Motor neuron (in vitro differentiated cells): ENCODE measurements at regions not wholly inside any gene's neighbourhood (a gene's known extent, or its start where the extent isn't known, plus 50 kb on each side); places are given as distances from the start of the nearest gene placed in this dataset.
A peak's percentile ranks its signal among the peaks of the same experiment; 100 is the strongest.
"Not testable (repeated sequence)": the region's sequence is repeated elsewhere in the genome, so short reads cannot be mapped to it uniquely, and the experiment has no call there.

Experiments used
- ATAC-seq, 8 experiments: fragments of 200-7000 bp; cut with Tn5 transposase; replicated peaks in 6 of 8; 2 replicates each; pipeline ENCODE4 v1.8.0; 2021; ENCODE audit warnings: mild to moderate bottlenecking in 8 of 8, moderate library complexity in 8 of 8
- H3K27ac ChIP-seq, 2 donors: fragments of 250-450 bp; sonication (Bioruptor Pico); 2 replicates each; pipeline ENCODE4 v1.9.0; 2021; ENCODE audit warnings: antibody characterized with exemption in 2 of 2, mild to moderate bottlenecking in 2 of 2, moderate library complexity in 1 of 2
- H3K4me1 ChIP-seq, 2 donors: fragments of 250-450 bp; sonication (Bioruptor Pico); replicated peaks in 1 of 2; 2 replicates each; pipeline ENCODE4 v1.6.1; 2021; ENCODE audit warnings: antibody characterized with exemption in 2 of 2, mild to moderate bottlenecking in 2 of 2, moderate library complexity in 1 of 2
- H3K4me3 ChIP-seq, 5 donors: fragments of 250-450 bp; sonication (Bioruptor Pico); 2 replicates each; pipeline ENCODE4 v1.9.0; 2021; ENCODE audit warnings: antibody characterized with exemption in 5 of 5, mild to moderate bottlenecking in 5 of 5, moderate library complexity in 4 of 5
- WGBS, 10 experiments: fragments of 450-650 bp; shearing (Covaris generic); methylation state at CpG; one replicate each; pipeline ENCODE4 v1.0.0; 2022; 5-methylcytosine and 5-hydroxymethylcytosine counted together
- in situ Hi-C, 9 experiments: fragments of 400-800 bp; cut with MboI; loops; one replicate each; pipeline ENCODE4 v1.15.0; 2021; ENCODE audit warnings: low sequenced_read_pairs in 9 of 9, low pct_unique_long_range_greater_than_20kb in 2 of 9; ENCODE audit not compliant: unreplicated experiment in 9 of 9

GRCh38 chr2:146388757-146389156 is 1456.1 kb upstream of the ACVR2A start:
- WGBS, 10 experiments, result 24 to 100% (median 88%) methylated on average over 1 to 2 of the region's 2 CpGs; no CpG with 5 or more reads in 3 of the 10 experiments
- Histone ChIP-seq H3K4me1 (no peaks in the 10 kb centered on the region), H3K4me3 (no peak overlapping the region), H3K27ac (no peak overlapping the region)
- ATAC-seq, result no peak
- in situ Hi-C loops, result no loop called here

DNA sequence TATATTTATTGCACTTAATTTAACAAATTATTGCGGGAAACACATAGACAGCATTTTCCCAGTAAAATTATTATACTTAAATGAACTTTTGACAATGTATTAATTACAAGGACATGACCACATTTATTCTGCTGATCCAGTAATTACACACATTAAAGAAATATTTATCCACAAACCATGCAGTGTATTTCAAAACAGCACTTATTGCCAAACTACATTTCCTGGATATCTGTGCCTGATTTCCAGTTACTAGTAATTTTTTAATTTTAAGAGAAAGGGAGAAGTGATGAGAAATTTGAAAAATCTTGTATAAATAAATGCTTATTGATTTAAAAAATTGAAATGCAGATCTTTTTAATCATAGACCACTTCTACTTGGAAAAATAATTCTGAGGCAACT is 1458.7 kb upstream of the ACVR2A start:
- Histone ChIP-seq H3K4me3 (no peak overlapping the region), H3K4me1 (no peaks in the 10 kb centered on the region), H3K27ac (no peak overlapping the region)
- ATAC-seq, result no peak
- in situ Hi-C loops, result no loop called here
- WGBS, 10 experiments, result 0 to 100% (median 95%) methylated on average over 1 of the region's 1 CpG

DNA sequence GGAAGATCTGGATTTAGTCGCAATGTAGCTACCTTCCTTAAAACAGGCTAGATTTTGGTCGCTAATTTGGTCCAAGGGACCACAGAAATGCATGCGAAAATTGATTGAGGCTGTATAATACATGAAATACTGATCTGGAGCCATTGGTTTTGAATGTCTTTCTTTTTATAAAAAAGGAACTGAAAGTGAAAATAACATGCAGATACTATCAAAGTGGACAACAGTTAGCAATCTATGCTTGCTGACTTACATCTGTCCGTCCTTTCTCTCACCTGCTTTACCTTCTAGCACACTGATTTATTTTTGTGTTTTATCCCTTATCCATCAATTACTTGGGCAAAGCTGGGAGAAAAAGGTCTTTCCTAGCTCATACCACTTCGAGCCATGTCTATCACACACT is 1459.8 kb upstream of the ACVR2A start:
- WGBS, 10 experiments, result 55 to 95% (median 81%) methylated on average over 1 to 5 of the region's 5 CpGs
- peaks cover 0 to 2% of the 10 kb centered on the region in 2 donors for H3K4me1 ChIP-seq
- in situ Hi-C loops, result no loop called here
- no peak overlapping the region for H3K27ac ChIP-seq
- no peak for ATAC-seq
- H3K4me3 ChIP-seq, result no peak overlapping the region

DNA sequence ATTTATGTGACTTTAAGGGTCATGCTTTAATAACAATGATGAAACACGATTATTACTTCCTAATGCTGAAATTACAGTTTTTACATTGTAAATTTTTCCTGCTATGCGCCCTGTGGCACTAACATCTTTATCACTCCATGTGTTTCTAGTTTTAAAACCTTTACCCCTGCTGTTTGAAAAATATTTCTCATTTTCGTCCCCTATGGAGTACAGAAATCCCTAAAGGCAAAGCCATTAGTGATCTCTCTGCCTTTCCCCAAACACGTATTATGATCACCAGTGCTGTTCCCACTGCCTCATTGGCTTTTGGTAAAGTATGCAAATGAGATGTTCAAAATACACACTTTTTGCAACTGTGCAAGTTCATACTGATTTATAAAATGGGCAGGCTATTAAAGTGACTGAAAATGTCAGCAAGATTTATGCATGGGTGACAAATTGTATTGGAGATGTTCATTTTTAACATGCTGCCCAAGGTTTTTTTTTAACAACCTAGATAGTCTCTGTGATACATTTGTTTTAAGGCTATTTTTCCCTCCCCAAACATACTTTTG is 1468.2 kb upstream of the ACVR2A start:
- WGBS, 10 experiments, result 14 to 86% (median 82%) methylated on average over 2 to 4 of the region's 4 CpGs
- no peak for ATAC-seq
- Histone ChIP-seq H3K27ac (no peak overlapping the region), H3K4me3 (no peak overlapping the region), H3K4me1 (peaks cover 0 to 4% of the 10 kb centered on the region in 2 donors)
- in situ Hi-C loops, result no loop called here

DNA sequence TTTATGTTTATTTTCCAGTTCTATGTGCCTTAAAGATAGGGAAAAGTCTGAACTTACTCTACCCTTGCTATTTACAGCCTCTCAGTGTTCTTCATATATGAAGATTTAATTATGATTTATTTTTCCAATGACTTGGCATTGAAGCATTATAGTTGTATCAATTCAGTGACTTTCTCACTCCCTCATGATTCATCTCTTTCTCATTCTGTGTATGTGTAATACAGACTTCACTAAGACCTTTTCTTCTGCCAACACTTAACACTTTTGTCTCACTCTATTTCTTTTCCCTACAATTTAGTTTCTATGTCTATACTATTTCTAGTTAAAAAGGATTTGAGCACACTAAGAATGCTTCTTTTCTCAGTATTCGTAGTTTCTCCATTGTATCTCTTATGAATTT is 1470.3 kb upstream of the ACVR2A start:
- in situ Hi-C loops, result loop anchor here in 1 of 9 experiments (25.0 kb wide), 1 partner anchor 288 kb away; no protein-coding TSS in a partner anchor
- Histone ChIP-seq H3K4me3 (no peak overlapping the region), H3K4me1 (peaks cover 0 to 5% of the 10 kb centered on the region in 2 donors), H3K27ac (no peak overlapping the region)
- ATAC-seq, result no peak
- WGBS, 10 experiments, result 14 to 94% (median 89%) methylated on average over 1 of the region's 1 CpG; no CpG with 5 or more reads in 1 of the 10 experiments

GRCh38 chr2:146371364-146371763 is 1473.5 kb upstream of the ACVR2A start:
- not testable (repeated sequence) for H3K4me1 ChIP-seq, ATAC-seq, H3K4me3 ChIP-seq, H3K27ac ChIP-seq
- in situ Hi-C loops, result loop anchor here in 1 of 9 experiments (25.0 kb wide), 1 partner anchor 291 kb away; no protein-coding TSS in a partner anchor
- 83 to 100% (median 100%) methylated on average over 1 of the region's 1 CpG; no CpG with 5 or more reads in 2 of the 10 experiments for WGBS, 10 experiments

DNA sequence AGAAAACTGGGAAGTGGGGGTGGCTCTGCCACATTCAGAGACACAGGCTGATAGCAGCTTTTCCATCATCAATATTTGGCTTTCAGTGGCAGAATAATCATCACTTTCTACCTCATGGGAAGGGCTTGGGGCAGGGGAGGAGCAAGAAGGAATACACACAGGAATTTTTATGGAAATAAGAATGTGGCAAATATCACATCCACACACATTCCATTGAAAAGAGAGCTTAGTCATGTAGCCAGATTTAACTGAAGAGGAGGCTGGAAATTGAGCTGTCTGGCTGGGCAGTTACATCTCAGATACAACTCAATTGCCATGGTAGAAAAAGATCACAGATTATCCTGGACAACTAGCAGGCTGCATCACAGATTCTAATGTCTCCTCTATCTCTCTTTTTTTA is 1474.0 kb upstream of the ACVR2A start:
- H3K4me1 ChIP-seq, result peaks cover 0 to 5% of the 10 kb centered on the region in 2 donors
- peak in 3 of 8 experiments; percentile 64 to 93 (median 87) for ATAC-seq
- H3K27ac ChIP-seq, result no peak overlapping the region
- in situ Hi-C loops, result loop anchor here in 1 of 9 experiments (25.0 kb wide), 1 partner anchor 291 kb away; no protein-coding TSS in a partner anchor
- no peak overlapping the region for H3K4me3 ChIP-seq

DNA sequence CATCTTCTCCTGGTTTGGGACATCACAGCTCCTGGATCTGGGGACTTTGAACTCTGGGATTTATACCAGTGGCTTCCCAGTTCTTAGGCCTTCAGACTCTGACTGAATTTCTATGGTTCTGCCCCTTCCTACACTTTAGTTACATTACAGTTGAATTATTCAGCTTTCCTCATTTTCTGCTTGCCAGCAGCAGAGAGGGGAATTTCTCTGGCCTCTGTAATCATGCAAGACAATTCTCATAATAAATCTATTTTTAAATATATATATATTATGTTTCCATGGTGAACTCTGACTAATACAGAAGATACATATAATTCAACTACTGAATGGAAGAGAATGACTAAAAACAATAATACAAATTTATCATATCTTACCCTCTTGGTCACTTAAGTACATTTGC is 1478.6 kb upstream of the ACVR2A start:
- in situ Hi-C loops, result loop anchor here in 1 of 9 experiments (25.0 kb wide), 1 partner anchor 296 kb away; no protein-coding TSS in a partner anchor
- Histone ChIP-seq H3K4me3 (no peak overlapping the region), H3K4me1 (peaks cover 0 to 5% of the 10 kb centered on the region in 2 donors), H3K27ac (no peak overlapping the region)
- peak in 2 of 8 experiments; percentile 37 to 48 for ATAC-seq

GRCh38 chr2:146365041-146365440 is 1479.8 kb upstream of the ACVR2A start:
- no peak overlapping the region for H3K4me3 ChIP-seq
- in situ Hi-C loops, result loop anchor here in 1 of 9 experiments (25.0 kb wide), 1 partner anchor 297 kb away; no protein-coding TSS in a partner anchor
- H3K4me1 ChIP-seq, result no peaks in the 10 kb centered on the region
- H3K27ac ChIP-seq, result no peak overlapping the region
- ATAC-seq, result peak in 2 of 8 experiments; percentile 24 to 35
- 63 to 100% (median 83%) methylated on average over 1 of the region's 1 CpG; no CpG with 5 or more reads in 5 of the 10 experiments for WGBS, 10 experiments

DNA sequence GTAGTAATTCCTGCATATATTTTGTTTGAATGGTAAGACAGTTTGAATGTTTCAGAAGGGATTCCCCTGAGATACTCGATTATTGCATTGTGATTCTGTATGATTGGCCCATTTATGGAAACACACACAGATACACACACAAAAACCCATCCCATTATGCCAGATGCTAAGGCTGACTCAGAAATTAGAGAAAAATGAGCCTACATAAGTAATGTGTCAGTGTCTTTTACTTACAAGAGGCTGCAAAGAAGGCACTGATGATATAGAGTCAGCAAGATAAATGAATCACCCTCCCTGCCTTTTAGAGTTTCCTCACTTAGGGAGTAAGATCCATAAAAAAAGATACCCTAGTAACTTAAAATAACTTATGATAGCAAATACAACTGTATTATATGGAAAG is 1481.1 kb upstream of the ACVR2A start:
- no peak overlapping the region for H3K27ac ChIP-seq
- H3K4me1 ChIP-seq, result no peaks in the 10 kb centered on the region
- peak in 7 of 8 experiments; percentile 43 to 69 (median 47) for ATAC-seq
- 29 to 100% (median 89%) methylated on average over 1 of the region's 1 CpG; no CpG with 5 or more reads in 2 of the 10 experiments for WGBS, 10 experiments
- H3K4me3 ChIP-seq, result no peak overlapping the region
- in situ Hi-C loops, result loop anchor here in 1 of 9 experiments (25.0 kb wide), 1 partner anchor 299 kb away; no protein-coding TSS in a partner anchor

DNA sequence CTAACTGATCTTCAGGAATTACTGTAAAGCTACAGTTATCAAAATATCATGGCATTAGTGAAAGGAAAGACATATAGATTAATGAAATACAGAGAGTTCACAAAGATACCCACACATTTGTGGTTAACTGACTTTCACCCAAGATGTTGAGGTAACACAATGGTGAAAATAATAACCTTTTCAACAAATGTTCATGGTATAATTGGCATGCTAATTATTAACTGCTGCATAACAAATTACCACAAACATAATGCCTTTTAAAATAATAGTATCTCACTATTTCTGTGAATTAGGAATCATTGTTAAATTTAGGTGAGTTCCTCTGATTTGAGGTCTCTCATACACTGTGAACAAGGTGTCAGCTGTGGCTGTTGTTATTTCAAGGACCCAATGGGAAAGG is 1493.1 kb upstream of the ACVR2A start:
- H3K4me3 ChIP-seq, result no peak overlapping the region
- no peak overlapping the region for H3K27ac ChIP-seq
- no peaks in the 10 kb centered on the region for H3K4me1 ChIP-seq
- in situ Hi-C loops, result loop anchor here in 1 of 9 experiments (25.0 kb wide), 1 partner anchor 311 kb away; no protein-coding TSS in a partner anchor
- ATAC-seq, result no peak

- WGBS, 10 experiments, result 8 to 100% (median 89%) methylated on average over 1 to 3 of the region's 3 CpGs
These were observed 1495.5 kb upstream of the ACVR2A start for GRCh38 chr2:146349334-146349733.

GRCh38 chr2:146324951-146325350 is 1519.9 kb upstream of the ACVR2A start:
- Histone ChIP-seq H3K27ac (no peak overlapping the region), H3K4me1 (peaks cover 0 to 2% of the 10 kb centered on the region in 2 donors), H3K4me3 (no peak overlapping the region)
- in situ Hi-C loops, result loop anchor here in 1 of 9 experiments (25.0 kb wide), 1 partner anchor 187 kb away; no protein-coding TSS in a partner anchor
- no peak for ATAC-seq
- 58 to 100% (median 95%) methylated on average over 1 to 2 of the region's 2 CpGs; no CpG with 5 or more reads in 1 of the 10 experiments for WGBS, 10 experiments

More at GRCh38 chr2:146349334-146349733, 1495.5 kb upstream of the ACVR2A start:
- Histone ChIP-seq H3K27ac (no peak overlapping the region), H3K4me1 (no peaks in the 10 kb centered on the region), H3K4me3 (no peak overlapping the region)
- in situ Hi-C loops, result loop anchor here in 1 of 9 experiments (25.0 kb wide), 1 partner anchor 163 kb away; no protein-coding TSS in a partner anchor
- no peak for ATAC-seq

DNA sequence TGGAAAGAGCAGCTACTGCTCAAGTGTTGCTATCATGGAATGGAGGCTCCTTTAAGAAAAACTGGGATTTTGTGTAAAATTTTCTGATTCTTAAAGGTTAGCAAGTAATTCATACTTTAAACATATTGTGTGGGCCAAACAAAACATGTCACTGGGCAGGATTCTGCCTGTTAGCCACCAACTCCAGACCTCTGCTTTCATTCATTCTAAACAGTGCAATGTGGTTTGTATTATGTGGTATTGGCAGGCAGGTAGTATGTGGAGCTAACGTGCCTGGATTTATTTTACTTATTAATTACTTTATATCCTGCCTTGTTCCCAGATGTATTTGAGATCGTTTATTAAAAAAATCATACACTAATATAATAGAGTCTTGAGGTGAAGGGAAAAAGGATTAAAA is 1521.3 kb upstream of the ACVR2A start:
- Histone ChIP-seq H3K4me1 (peaks cover 0 to 2% of the 10 kb centered on the region in 2 donors), H3K27ac (no peak overlapping the region), H3K4me3 (no peak overlapping the region)
- 0 to 100% (median 54%) methylated on average over 1 to 2 of the region's 2 CpGs for WGBS, 10 experiments
- in situ Hi-C loops, result no loop called here
- no peak for ATAC-seq
